ENCODE measurements at regions not wholly inside any gene's neighbourhood (a gene's known extent, or its start where the extent isn't known, plus 50 kb on each side); places are given as distances from the start of the nearest gene placed in this dataset.
"Not testable (repeated sequence)": the region's sequence is repeated elsewhere in the genome, so short reads cannot be mapped to it uniquely, and the experiment has no call there.

DNA sequence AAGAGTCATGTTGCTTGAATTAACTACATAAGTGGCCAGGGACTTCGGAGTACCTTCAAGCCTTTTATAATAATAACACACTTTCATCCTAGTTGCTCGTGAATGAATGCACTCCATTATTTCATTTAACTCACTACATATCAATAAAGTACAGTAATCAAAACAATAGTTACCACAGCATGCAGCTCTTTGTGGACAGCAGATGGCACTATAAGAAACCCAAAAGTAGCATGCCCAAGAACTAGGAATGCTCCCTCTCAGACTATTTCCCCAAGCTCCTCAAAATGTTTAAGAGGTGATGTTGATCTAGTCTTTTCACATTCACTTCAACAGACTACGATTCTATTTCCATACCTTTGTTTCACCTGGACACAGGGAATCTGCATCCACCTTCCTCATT, 500.8 kb upstream of the DIAPH2 start:
- H3K27ac ChIP-seq: no peak overlapping the region
- no peaks in the 10 kb centered on the region for H3K36me3 ChIP-seq
- DNase-seq (no peak), ATAC-seq (no peak), FAIRE-seq (no peak)
- TF ChIP-seq CTCF (IDR thresholded peaks at IDR 0.05): no peak
- WGBS, 2 donors: 20 to 27% methylated on average over 3 of the region's 3 CpGs
- H3K4me1 ChIP-seq: no peaks in the 10 kb centered on the region
- H3K27me3 ChIP-seq: peaks cover 0 to 9% (median 0%) of the 10 kb centered on the region in 4 donors
- no peak overlapping the region for H3K4me3 ChIP-seq
- intact Hi-C loops (cut with DNase I): no loop called here
- no peaks in the 10 kb centered on the region for H3K9me3 ChIP-seq

GRCh38 chrX:96204928-96205327, 479.7 kb upstream of the DIAPH2 start:
- Histone ChIP-seq H3K4me3 (no peak overlapping the region), H3K4me1 (no peaks in the 10 kb centered on the region), H3K27ac (no peak overlapping the region), H3K27me3 (no peaks in the 10 kb centered on the region), H3K9me3 (no peaks in the 10 kb centered on the region), H3K36me3 (no peaks in the 10 kb centered on the region)
- DNase-seq (no peak), ATAC-seq (peak; percentile 21 to 89 (median 76)), FAIRE-seq (no peak)
- TF ChIP-seq CTCF (IDR thresholded peaks at IDR 0.05): no peak
- intact Hi-C loops (cut with DNase I): no loop called here

GRCh38 chrX:96211953-96212352, 472.7 kb upstream of the DIAPH2 start:
- ATAC-seq: no peak
- Histone ChIP-seq H3K4me1 (no peaks in the 10 kb centered on the region), H3K27me3 (no peaks in the 10 kb centered on the region), H3K27ac (no peak overlapping the region), H3K9me3 (no peaks in the 10 kb centered on the region), H3K36me3 (no peaks in the 10 kb centered on the region), H3K4me3 (no peak overlapping the region)
- TF ChIP-seq CTCF (IDR thresholded peaks at IDR 0.05): no peak
- FAIRE-seq: no peak
- DNase-seq: no peak
- intact Hi-C loops (cut with DNase I): no loop called here

GRCh38 chrX:96214681-96215080, 470.0 kb upstream of the DIAPH2 start:
- H3K27me3 ChIP-seq; H3K36me3 ChIP-seq; H3K9me3 ChIP-seq; intact Hi-C loops (cut with DNase I); H3K4me3 ChIP-seq; H3K27ac ChIP-seq; ATAC-seq; H3K4me1 ChIP-seq; DNase-seq; FAIRE-seq: not testable (repeated sequence)
- WGBS, 2 donors: 71 to 91% methylated on average over 4 of the region's 4 CpGs

- intact Hi-C loops (cut with DNase I): no loop called here
- no peak for TF ChIP-seq CTCF (IDR thresholded peaks at IDR 0.05)
- no peak for ATAC-seq
- Histone ChIP-seq H3K36me3 (no peaks in the 10 kb centered on the region), H3K27ac (no peak overlapping the region), H3K27me3 (no peaks in the 10 kb centered on the region), H3K9me3 (no peaks in the 10 kb centered on the region), H3K4me3 (no peak overlapping the region), H3K4me1 (no peaks in the 10 kb centered on the region)
- FAIRE-seq: no peak
- WGBS, 2 donors: 52 to 57% methylated on average over 3 of the region's 3 CpGs
- no peak for DNase-seq
Observed at GRCh38 chrX:96224279-96224678, 460.4 kb upstream of the DIAPH2 start.

GRCh38 chrX:96244955-96245354, 439.7 kb upstream of the DIAPH2 start:
- Histone ChIP-seq H3K4me1 (no peaks in the 10 kb centered on the region), H3K9me3 (no peaks in the 10 kb centered on the region), H3K36me3 (no peaks in the 10 kb centered on the region), H3K4me3 (no peak overlapping the region), H3K27me3 (peaks cover 0 to 4% (median 0%) of the 10 kb centered on the region in 4 donors), H3K27ac (no peak overlapping the region)
- no peak for FAIRE-seq
- intact Hi-C loops (cut with DNase I): no loop called here
- ATAC-seq: no peak
- 39 to 57% methylated on average over 3 of the region's 3 CpGs for WGBS, 2 donors
- no peak for TF ChIP-seq CTCF (IDR thresholded peaks at IDR 0.05)
- no peak for DNase-seq
